Nucleus accumbens (tissue), 56 donors: ENCODE measurements at regions not wholly inside any gene's neighbourhood (a gene's known extent, or its start where the extent isn't known, plus 50 kb on each side); places are given as distances from the start of the nearest gene placed in this dataset.

Source experiments
- DNase-seq, 56 donors: peaks; one replicate each; lab custom pipeline; 2025; lab: John Stamatoyannopoulos, UW

- no peak for DNase-seq
Measured at GRCh38 chr18:78587626-78588600, 391.7 kb upstream of the SALL3 start.

- no peak for DNase-seq
Measured at GRCh38 chr18:78589916-78590437, 389.6 kb upstream of the SALL3 start.

- no peak for DNase-seq
Measured at GRCh38 chr18:78595453-78595852, 384.2 kb upstream of the SALL3 start.

GRCh38 chr18:78595924-78596573 lies 383.6 kb upstream of the SALL3 start:
- DNase-seq, result no peak

GRCh38 chr18:78596794-78597345 lies 382.7 kb upstream of the SALL3 start:
- peak in 3 of 56 donors; percentile 4 to 33 (median 21) for DNase-seq

GRCh38 chr18:78601349-78601748 lies 378.3 kb upstream of the SALL3 start:
- no peak for DNase-seq

GRCh38 chr18:78601923-78602322 lies 377.7 kb upstream of the SALL3 start:
- DNase-seq, result no peak

- DNase-seq, result no peak
Measured at GRCh38 chr18:78602430-78602829, 377.2 kb upstream of the SALL3 start.

- no peak for DNase-seq
Measured at GRCh38 chr18:78603102-78603983, 376.3 kb upstream of the SALL3 start.

GRCh38 chr18:78605255-78605654 lies 374.4 kb upstream of the SALL3 start:
- DNase-seq, result no peak

GRCh38 chr18:78607221-78607620 lies 372.4 kb upstream of the SALL3 start:
- DNase-seq, result no peak

GRCh38 chr18:78607784-78608183 lies 371.8 kb upstream of the SALL3 start:
- DNase-seq, result no peak

- no peak for DNase-seq
Measured at GRCh38 chr18:78610179-78610578, 369.4 kb upstream of the SALL3 start.

GRCh38 chr18:78611201-78611800 lies 368.3 kb upstream of the SALL3 start:
- no peak for DNase-seq

- no peak for DNase-seq
Measured at GRCh38 chr18:78611869-78612268, 367.7 kb upstream of the SALL3 start.

- no peak for DNase-seq
Measured at GRCh38 chr18:78612318-78612717, 367.3 kb upstream of the SALL3 start.

- DNase-seq, result no peak
Measured at GRCh38 chr18:78612801-78613200, 366.8 kb upstream of the SALL3 start.

GRCh38 chr18:78618726-78619125 lies 360.9 kb upstream of the SALL3 start:
- no peak for DNase-seq

- no peak for DNase-seq
Measured at GRCh38 chr18:78619854-78620253, 359.8 kb upstream of the SALL3 start.

GRCh38 chr18:78620326-78620725 lies 359.3 kb upstream of the SALL3 start:
- DNase-seq, result no peak
